ENCODE measurements at regions not wholly inside any gene's neighbourhood (a gene's known extent, or its start where the extent isn't known, plus 50 kb on each side); places are given as distances from the start of the nearest gene placed in this dataset.

GRCh38 chr17:79322211-79323123, 247.8 kb downstream of the ENGASE start:
- no peak for TF ChIP-seq CTCF (conservative IDR thresholded peaks at IDR 0.05; ENCODE audit: low read depth, low read length)
- no peak for DNase-seq (ENCODE audit: low read depth)
- no peak overlapping the region for H3K4me3 ChIP-seq (ENCODE audit: low read depth, low read length)

GRCh38 chr17:79320331-79320730, 245.7 kb downstream of the ENGASE start:
- H3K4me3 ChIP-seq (ENCODE audit: low read depth, low read length), result no peak overlapping the region
- TF ChIP-seq CTCF (conservative IDR thresholded peaks at IDR 0.05; ENCODE audit: low read depth, low read length), result no peak
- no peak for DNase-seq (ENCODE audit: low read depth)

DNA sequence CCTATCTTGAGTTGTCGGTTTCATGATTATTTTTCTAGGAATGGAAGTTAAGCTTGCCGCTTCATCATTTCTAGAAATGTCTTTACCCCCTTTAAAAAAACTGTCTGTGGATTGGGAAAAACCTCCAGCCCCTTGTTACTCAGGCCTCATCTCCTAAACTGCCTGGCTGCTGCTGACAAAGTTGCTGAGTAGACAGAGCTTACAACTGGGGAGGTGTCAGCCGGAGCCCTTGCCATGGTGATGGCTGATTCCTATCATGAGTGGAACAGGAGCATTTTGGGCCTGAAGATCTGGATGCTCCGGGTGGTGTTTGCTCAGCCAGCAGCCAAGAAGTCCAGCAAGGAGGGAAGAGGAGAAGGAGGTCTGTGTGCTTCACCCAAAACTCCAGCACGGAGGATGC, 243.3 kb downstream of the ENGASE start:
- no peak for TF ChIP-seq CTCF (conservative IDR thresholded peaks at IDR 0.05; ENCODE audit: low read depth, low read length)
- H3K4me3 ChIP-seq (ENCODE audit: low read depth, low read length), result no peak overlapping the region

DNA sequence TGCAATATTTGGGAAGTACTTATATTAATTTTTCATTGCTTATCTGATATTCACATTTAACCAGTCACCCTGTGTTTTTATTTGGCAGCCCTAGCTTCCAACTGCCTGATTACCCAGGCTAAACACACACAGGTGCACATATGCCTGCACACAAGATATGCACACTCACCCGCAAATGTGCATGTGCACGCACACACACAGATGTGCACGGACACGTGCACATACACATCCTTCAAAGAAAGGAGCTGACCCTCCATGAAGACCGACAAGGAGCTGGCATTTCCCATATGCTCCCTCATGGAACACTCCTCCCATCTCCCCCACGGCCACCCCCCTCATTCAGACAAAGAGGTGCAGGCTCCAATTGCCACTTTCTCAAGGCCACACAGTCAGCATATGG, 242.2 kb downstream of the ENGASE start:
- no peak for DNase-seq (ENCODE audit: low read depth)
- H3K4me3 ChIP-seq (ENCODE audit: low read depth, low read length), result no peak overlapping the region
- TF ChIP-seq CTCF (conservative IDR thresholded peaks at IDR 0.05; ENCODE audit: low read depth, low read length), result no peak

More for the DNA sequence above, 243.3 kb downstream of the ENGASE start:
- no peak for DNase-seq (ENCODE audit: low read depth)

DNA sequence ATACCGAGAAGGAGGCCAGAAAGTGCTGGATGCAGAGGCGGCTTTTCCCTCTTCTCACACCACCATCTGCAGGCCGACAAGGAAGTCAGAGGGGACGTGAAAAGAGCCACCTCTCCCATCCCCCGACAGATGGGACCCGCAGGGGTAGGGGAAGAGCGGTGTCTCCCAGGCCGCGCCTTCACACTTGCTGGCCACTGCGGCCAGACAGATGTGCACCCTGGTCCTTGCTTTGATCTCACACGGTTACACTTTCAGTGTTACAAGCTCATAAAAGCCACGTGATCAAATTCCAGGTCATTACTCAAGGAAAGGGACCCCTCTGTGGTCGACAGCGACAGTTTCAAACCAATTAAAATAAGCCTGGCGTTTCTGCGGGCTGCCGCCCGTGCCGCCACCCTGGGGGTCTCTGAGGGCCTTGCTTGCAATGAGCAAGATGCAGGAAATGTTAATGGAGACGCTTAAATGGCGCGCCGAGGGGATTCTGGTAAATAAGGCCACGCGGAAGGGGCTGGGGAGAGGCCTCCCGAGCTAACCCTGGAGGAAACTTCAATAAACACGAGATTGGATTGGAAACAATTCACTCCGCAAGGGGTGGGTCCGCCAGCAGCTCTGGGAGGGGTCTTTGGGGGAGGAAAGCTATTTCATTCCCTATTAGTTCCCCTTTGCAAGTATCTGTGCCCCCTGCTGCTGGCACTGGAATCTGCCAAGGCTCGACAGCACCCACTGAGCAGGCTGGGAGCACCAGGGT, 240.9 kb downstream of the ENGASE start:
- no peak overlapping the region for H3K4me3 ChIP-seq (ENCODE audit: low read depth, low read length)
- TF ChIP-seq CTCF (conservative IDR thresholded peaks at IDR 0.05; ENCODE audit: low read depth, low read length), result no peak
- DNase-seq (ENCODE audit: low read depth), result no peak

GRCh38 chr17:79314617-79315357, 240.2 kb downstream of the ENGASE start:
- DNase-seq (ENCODE audit: low read depth), result no peak
- no peak overlapping the region for H3K4me3 ChIP-seq (ENCODE audit: low read depth, low read length)
- TF ChIP-seq CTCF (conservative IDR thresholded peaks at IDR 0.05; ENCODE audit: low read depth, low read length), result no peak

All from epithelial cell of proximal tubule (primary cell).